ENCODE measurements at regions not wholly inside any gene's neighbourhood (a gene's known extent, or its start where the extent isn't known, plus 50 kb on each side); places are given as distances from the start of the nearest gene placed in this dataset.

- H3K27ac Mint-ChIP-seq (ENCODE audit: unreplicated experiment), result no peak overlapping the region
- no peak for DNase-seq (ENCODE audit: low read depth, low spot score)
- H3K9me3 Mint-ChIP-seq, result peaks cover 8% of the 10 kb centered on the region
- no peak overlapping the region for H3K4me3 Mint-ChIP-seq
- no peaks in the 10 kb centered on the region for H3K4me1 Mint-ChIP-seq
- H3K27me3 Mint-ChIP-seq (ENCODE audit: low read depth), result no peaks in the 10 kb centered on the region
- TF ChIP-seq CTCF (conservative IDR thresholded peaks at IDR 0.05), result no peak
- no peaks in the 10 kb centered on the region for H3K36me3 Mint-ChIP-seq (ENCODE audit: low read depth)
Measured at GRCh38 chr6:11442495-11442894, 95.1 kb upstream of the TMEM170B start.

- no peak for DNase-seq (ENCODE audit: low read depth, low spot score)
- no peak for TF ChIP-seq CTCF (conservative IDR thresholded peaks at IDR 0.05)
- Mint-ChIP-seq H3K27me3 (ENCODE audit: low read depth) (no peaks in the 10 kb centered on the region), H3K27ac (ENCODE audit: unreplicated experiment) (no peak overlapping the region), H3K36me3 (ENCODE audit: low read depth) (no peaks in the 10 kb centered on the region), H3K4me1 (no peaks in the 10 kb centered on the region), H3K9me3 (peaks cover 10% of the 10 kb centered on the region), H3K4me3 (no peak overlapping the region)
Measured at GRCh38 chr6:11439876-11440275, 97.7 kb upstream of the TMEM170B start.

- Mint-ChIP-seq H3K9me3 (peaks cover 6% of the 10 kb centered on the region), H3K36me3 (ENCODE audit: low read depth) (no peaks in the 10 kb centered on the region), H3K27ac (ENCODE audit: unreplicated experiment) (no peak overlapping the region), H3K4me3 (no peak overlapping the region), H3K4me1 (peaks cover 1% of the 10 kb centered on the region), H3K27me3 (ENCODE audit: low read depth) (no peaks in the 10 kb centered on the region)
- DNase-seq (ENCODE audit: low read depth, low spot score), result no peak
- no peak for TF ChIP-seq CTCF (conservative IDR thresholded peaks at IDR 0.05)
Measured at GRCh38 chr6:11439017-11439420, 98.5 kb upstream of the TMEM170B start.

- peaks cover 12% of the 10 kb centered on the region for H3K4me1 Mint-ChIP-seq
- no peak overlapping the region for H3K4me3 Mint-ChIP-seq
- H3K27ac Mint-ChIP-seq (ENCODE audit: unreplicated experiment), result no peak overlapping the region
- no peak for DNase-seq (ENCODE audit: low read depth, low spot score)
- no peaks in the 10 kb centered on the region for H3K36me3 Mint-ChIP-seq (ENCODE audit: low read depth)
- H3K9me3 Mint-ChIP-seq, result peaks cover 3% of the 10 kb centered on the region
- no peaks in the 10 kb centered on the region for H3K27me3 Mint-ChIP-seq (ENCODE audit: low read depth)
- no peak for TF ChIP-seq CTCF (conservative IDR thresholded peaks at IDR 0.05)
Measured at GRCh38 chr6:11437824-11438459, 99.6 kb upstream of the TMEM170B start.

- peaks cover 3% of the 10 kb centered on the region for H3K9me3 Mint-ChIP-seq
- no peak for DNase-seq (ENCODE audit: low read depth, low spot score)
- H3K27ac Mint-ChIP-seq (ENCODE audit: unreplicated experiment), result no peak overlapping the region
- H3K4me1 Mint-ChIP-seq, result peaks cover 23% of the 10 kb centered on the region
- no peak overlapping the region for H3K4me3 Mint-ChIP-seq
- no peak for TF ChIP-seq CTCF (conservative IDR thresholded peaks at IDR 0.05)
- no peaks in the 10 kb centered on the region for H3K36me3 Mint-ChIP-seq (ENCODE audit: low read depth)
- no peaks in the 10 kb centered on the region for H3K27me3 Mint-ChIP-seq (ENCODE audit: low read depth)
Measured at GRCh38 chr6:11436508-11437096, 100.9 kb upstream of the TMEM170B start.
